Thyroid gland (tissue), 4 donors: ENCODE measurements at regions not wholly inside any gene's neighbourhood (a gene's known extent, or its start where the extent isn't known, plus 50 kb on each side); places are given as distances from the start of the nearest gene placed in this dataset.

Experiments
- CTCF ChIP-seq, 6 experiments: fragments of 200-600 bp in 3 of 6; fragments of 450-650 bp in 3 of 6; sonication (generic) in 3 of 6; IDR thresholded peaks; one replicate each; pipeline ENCODE4 v1.5.1; 2016 to 2019; ENCODE audit warnings: antibody characterized with exemption in 6 of 6, mild to moderate bottlenecking in 2 of 6, inconsistent platforms in 1 of 6, moderate library complexity in 1 of 6
- POLR2A ChIP-seq, 2 donors: fragments of 450-650 bp; IDR thresholded peaks; one replicate each; pipeline ENCODE4 v1.6.1; 2017; ENCODE audit warnings: antibody characterized with exemption in 2 of 2, mild to moderate bottlenecking in 2 of 2, moderate library complexity in 1 of 2

- TF ChIP-seq CTCF (IDR thresholded peaks at IDR 0.05) (no peak), POLR2A (IDR thresholded peaks at IDR 0.05) (no peak)
Observed at GRCh38 chr10:77717336-77717735, 79.7 kb upstream of the KCNMA1 start.
